GM19023 (cell line): ENCODE measurements at regions not wholly inside any gene's neighbourhood (a gene's known extent, or its start where the extent isn't known, plus 50 kb on each side); places are given as distances from the start of the nearest gene placed in this dataset.
"Not testable (repeated sequence)": the region's sequence is repeated elsewhere in the genome, so short reads cannot be mapped to it uniquely, and the experiment has no call there.

Experiments used
- ATAC-seq: cut with Tn5 transposase; IDR thresholded peaks from one replicate; pipeline ENCODE4 v1.9.1; 2021; ENCODE audit warnings: mild to moderate bottlenecking, moderate library complexity; ENCODE audit not compliant: unreplicated experiment

- no peak for ATAC-seq
Observed at GRCh38 chr10:123221418-123221817, 67.2 kb downstream of the BUB3 start.

DNA sequence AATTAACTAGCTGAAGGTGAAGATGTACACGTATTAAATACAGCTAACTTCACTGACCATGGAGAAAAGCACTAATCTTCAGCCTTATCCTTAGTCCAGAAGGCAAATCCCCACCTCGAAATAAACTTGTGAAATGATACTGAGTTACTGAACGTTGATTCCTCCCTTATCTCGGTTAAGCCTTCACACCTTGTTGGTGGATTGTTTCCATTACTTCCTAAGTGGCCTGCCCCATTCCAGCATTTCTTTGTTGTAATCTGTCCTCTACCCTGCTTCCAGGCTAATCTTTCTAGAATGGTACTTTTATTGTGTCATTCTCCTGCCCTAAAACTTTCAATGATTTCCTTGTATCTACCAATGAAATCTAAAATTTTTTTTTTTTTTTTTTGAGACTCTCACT lies 68.6 kb downstream of the BUB3 start:
- no peak for ATAC-seq

DNA sequence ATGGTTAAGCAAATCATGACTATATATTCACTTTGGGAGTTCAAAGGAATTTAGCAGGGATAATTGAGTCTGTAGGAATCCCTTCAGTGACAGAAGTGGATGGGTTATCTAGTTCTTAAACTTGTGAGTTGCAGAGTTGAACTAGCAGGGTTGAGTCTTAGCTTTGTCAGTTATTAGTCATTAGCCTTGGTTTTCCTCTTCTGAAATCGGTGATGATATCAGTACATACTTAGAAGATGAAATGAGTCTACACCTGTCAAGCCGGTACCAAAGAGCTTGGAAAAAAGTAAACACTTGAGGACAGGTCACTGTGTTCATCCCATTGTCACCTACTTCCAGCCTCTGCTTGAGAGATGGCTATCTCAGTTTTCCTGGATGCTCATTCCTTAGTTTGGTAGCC lies 73.5 kb downstream of the BUB3 start:
- no peak for ATAC-seq

DNA sequence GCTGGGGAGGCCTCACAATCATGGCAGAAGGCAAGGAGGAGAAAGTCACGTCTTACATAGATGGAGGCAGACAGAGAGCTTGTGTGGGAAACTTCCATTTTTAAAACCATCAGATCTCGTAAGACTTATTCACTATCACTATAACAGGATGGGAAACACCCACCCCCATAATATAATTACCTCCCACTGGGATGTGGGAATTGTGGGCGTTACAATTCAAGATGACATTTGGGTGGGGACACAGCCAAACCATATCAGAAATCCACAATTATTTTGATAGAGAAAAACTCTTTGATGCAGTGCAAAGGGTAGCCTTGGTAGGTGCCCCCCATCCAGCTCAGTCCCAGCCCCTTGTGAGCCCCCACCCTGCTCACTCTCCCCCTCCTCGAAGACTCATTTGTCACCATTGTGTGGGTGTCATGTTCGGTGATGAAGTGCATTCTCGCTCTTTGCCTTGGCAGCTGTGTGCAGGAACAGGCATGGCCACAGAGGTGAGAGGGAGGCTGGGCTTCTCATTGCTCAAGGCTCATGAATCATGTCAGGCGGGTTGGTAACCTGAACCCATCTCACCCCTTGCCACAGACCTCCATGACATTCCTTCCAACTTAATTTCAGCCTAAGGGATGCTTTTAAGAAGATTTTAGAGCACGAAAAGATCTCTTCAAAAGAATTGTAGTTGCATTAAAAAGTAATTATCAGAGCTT lies 75.9 kb downstream of the BUB3 start:
- no peak for ATAC-seq

GRCh38 chr10:123232879-123233278 lies 78.7 kb downstream of the BUB3 start:
- ATAC-seq = not testable (repeated sequence)

GRCh38 chr10:123235014-123235413 lies 80.8 kb downstream of the BUB3 start:
- not testable (repeated sequence) for ATAC-seq

GRCh38 chr10:123236126-123236525 lies 81.9 kb downstream of the BUB3 start:
- ATAC-seq = no peak

DNA sequence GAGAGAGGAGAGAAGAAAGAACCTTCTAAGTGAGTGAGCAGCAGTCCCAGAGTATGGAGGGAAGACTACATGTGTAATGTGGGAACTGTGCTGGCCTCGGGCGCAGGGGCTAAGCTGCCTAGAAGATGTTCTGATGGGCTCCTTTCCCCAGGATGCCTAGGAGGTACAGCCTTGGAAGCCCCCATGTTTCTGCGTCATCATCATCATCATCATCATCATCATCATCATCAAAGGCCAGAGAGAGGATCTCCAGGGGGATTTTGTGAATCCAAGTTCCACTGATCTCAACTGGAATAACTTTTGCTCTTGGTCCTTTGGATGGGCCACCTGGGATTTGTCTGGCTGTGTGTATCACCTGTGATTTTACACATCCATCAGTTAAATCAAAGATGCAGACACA lies 86.0 kb downstream of the BUB3 start:
- no peak for ATAC-seq

GRCh38 chr10:123240776-123241175 lies 86.6 kb downstream of the BUB3 start:
- ATAC-seq = no peak

- ATAC-seq = no peak
Observed at GRCh38 chr10:123241391-123242141, 87.4 kb downstream of the BUB3 start.

- no peak for ATAC-seq
Observed at GRCh38 chr10:123244747-123245146, 90.5 kb downstream of the BUB3 start.

DNA sequence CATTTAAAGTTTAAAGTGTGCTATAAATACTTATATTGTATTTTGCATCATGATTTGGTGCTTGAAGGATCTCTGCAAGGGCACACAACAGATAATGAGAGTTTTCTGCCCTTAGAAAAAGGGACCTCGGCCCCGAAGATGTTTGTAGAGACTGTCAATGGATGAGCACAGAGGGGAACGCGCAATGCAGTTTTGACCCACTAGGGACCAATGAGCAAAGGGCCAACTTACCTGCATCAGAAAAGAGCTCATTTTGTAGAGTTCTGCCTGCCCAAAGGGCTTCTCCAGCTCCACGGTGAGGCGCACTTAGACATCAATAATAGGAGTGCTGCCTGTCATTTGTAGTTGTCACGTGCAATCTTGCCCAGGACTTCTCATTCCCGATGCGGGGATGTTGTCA lies 91.1 kb downstream of the BUB3 start:
- no peak for ATAC-seq

DNA sequence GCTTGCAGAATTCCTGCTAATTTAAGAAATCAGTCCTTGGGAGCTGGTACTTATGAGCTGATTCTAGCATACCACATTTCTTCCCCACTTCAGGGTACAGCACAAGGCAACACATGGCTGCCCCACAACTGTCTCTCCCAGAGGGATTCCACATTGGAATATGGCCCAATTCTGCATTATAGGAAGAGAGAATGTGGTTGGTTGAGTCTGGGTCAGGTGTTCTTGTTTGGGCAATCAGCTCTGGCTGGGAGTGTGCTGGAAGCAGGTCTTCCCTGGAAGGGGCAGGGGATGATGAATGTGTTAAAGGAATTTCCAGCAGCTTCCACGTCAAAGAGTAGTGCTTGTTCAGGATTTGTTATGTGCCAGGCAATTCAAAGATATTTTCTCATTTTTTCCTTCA lies 95.7 kb downstream of the BUB3 start:
- no peak for ATAC-seq

DNA sequence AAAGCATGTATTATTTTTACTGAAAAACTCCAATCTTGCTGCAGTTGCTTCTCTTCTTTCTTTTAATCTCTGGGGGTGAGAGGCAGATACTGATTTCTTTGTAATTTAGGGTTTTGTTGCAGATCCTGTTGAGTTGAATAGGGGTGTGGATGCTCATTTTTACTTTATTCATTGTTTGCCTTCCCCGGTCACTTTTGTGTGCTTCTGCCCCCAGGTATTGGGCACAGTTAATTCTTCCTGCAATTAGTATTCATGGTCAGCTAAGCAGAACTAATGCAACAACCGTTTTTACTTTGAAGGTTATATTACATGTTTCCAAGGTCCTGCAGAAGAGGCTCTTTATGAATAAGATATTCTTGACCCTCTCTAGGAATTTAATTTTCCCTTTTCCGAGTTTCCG lies 96.4 kb downstream of the BUB3 start:
- ATAC-seq = no peak

GRCh38 chr10:123252779-123253178 lies 98.6 kb downstream of the BUB3 start:
- no peak for ATAC-seq

DNA sequence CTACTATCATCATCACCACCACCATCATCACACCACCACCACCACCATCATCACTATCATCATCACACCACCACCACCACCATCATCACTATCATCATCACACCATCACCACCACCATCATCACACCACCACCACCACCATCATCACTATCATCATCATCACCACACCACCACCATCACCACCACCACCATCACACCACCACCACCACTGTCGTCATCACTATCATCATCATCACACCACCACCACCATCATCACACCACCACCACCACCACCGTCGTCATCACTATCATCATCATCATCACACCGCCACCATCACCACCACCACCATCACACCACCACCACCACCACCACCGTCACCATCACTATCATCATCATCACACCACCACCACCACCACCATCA lies 100.1 kb downstream of the BUB3 start:
- not testable (repeated sequence) for ATAC-seq

GRCh38 chr10:123257904-123258456 lies 103.8 kb downstream of the BUB3 start:
- no peak for ATAC-seq

DNA sequence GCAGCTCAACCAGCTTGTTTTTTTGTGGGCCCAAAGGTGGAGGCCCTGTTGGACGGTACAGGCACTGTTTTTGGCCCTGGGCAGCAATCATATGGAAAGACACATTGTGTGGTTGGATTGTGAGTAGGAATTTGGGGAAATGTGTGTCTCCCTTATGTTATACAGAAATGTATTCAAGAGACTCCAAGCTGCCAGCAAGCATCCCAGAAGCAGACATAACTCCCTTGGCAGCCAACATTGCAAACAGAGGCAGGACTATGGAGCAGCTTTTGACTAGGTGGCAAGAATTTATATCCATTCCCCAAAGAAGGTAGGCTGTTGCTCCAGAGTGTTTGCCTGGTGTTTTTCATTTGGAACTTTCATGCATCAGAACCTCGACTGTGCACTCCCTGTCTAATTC lies 104.9 kb downstream of the BUB3 start:
- no peak for ATAC-seq

- ATAC-seq = no peak
Observed at GRCh38 chr10:123259791-123260190, 105.6 kb downstream of the BUB3 start.

- no peak for ATAC-seq
Observed at GRCh38 chr10:123262456-123262855, 108.3 kb downstream of the BUB3 start.

DNA sequence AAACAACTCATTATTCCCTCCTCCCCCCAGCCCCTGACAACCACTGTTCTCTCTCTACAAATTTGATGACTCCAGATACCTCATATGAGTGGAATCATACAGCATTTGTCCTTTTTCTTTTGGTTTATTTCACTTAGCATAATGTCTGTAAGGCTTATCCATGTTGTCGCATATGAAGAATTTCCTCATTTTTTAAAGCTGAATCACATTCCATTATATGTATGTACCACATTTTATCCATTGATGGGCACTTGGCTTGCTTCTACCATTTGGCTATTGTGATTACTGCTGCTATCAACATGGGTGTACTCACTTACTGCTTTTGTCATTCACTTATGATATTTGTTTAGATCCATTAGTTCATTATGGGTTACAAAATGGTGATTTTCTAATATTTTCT lies 112.8 kb downstream of the BUB3 start:
- ATAC-seq = no peak

DNA sequence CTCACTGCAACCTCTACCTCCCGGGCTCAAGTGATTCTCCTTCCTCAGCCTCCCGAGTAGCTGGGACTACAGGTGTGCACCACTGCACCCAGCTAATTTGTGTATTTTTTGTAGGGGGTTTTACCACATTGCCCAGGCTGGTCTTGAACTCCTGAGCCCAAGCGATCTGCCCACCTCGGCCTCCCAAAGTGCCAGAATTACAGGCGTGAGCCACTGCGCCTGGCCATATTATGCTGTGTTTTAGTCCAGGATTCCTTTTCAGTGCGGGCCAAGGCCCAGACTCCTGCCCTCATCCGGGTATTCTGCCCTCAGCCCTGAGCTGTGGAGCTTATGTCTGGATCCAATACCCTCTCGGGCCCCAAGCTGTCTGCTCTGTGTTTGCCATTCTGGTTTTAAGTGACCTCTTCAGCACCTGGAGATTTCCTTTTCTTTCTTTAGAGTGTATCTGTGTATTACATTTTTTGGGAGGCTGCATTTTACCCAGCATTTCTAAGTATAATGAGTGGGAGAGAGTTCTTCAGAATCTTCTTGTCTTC lies 114.9 kb downstream of the BUB3 start:
- ATAC-seq = no peak
